Neutrophil (primary cell): ENCODE measurements at regions not wholly inside any gene's neighbourhood (a gene's known extent, or its start where the extent isn't known, plus 50 kb on each side); places are given as distances from the start of the nearest gene placed in this dataset.

Experiments used
- H3K27ac ChIP-seq: fragments of 200-600 bp; sonication (generic); 2 replicates; pipeline ENCODE4 v1.5.1; 2016; ENCODE audit warnings: mild to moderate bottlenecking, moderate library complexity
- H3K27me3 ChIP-seq: fragments of 200-600 bp; sonication (generic); 2 replicates; pipeline ENCODE4 v1.6.0; 2016; ENCODE audit warnings: mild to moderate bottlenecking
- H3K36me3 ChIP-seq: fragments of 200-600 bp; sonication (generic); 2 replicates; pipeline ENCODE4 v1.5.1; 2017
- H3K4me1 ChIP-seq, 2 experiments: fragments of 200-600 bp in 1 of 2; sonication (generic) in 1 of 2; 1 replicate in 1 of 2; 2 replicates in 1 of 2; pipeline versions ENCODE4 v1.5.1 to v1.6.1; 2013 to 2016; ENCODE audit warnings: low read depth in 1 of 2, low read length in 1 of 2, mild to moderate bottlenecking in 1 of 2, moderate library complexity in 1 of 2; ENCODE audit not compliant: control insufficient read depth in 1 of 2, insufficient read depth in 1 of 2
- H3K4me3 ChIP-seq, 2 experiments: fragments of 200-600 bp in 1 of 2; sonication (generic) in 1 of 2; 1 replicate in 1 of 2; 2 replicates in 1 of 2; pipeline ENCODE4 v1.5.1; 2013 to 2016; ENCODE audit warnings: low read depth in 1 of 2, low read length in 1 of 2, mild to moderate bottlenecking in 1 of 2, moderate library complexity in 1 of 2
- H3K9me3 ChIP-seq: fragments of 200-600 bp; sonication (generic); 2 replicates; pipeline ENCODE4 v1.5.1; 2016
- CTCF ChIP-seq: fragments of 200-600 bp; sonication (generic); IDR thresholded peaks from 2 replicates; pipeline ENCODE4 v1.5.1; 2016; ENCODE audit warnings: antibody characterized with exemption

DNA sequence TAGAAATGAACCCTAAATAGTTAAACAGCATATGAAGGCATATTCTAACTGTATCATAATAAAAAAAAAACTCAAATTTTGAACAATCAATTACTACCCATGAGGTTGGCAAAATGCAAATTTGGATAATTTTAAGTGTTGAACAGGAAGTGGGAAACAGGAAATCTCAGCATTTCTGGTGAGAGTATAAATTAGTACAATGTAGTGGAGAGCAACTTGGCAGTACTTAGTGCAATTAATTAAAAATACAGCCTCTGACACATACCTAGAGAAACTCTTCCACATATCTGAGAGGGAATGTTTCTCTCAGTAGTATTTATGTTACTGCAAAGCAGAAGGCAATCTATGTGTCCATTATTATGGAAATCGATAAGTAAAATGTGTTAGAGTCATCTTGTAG, 96.8 kb downstream of the TUSC7 start:
- Histone ChIP-seq H3K27me3 (no peaks in the 10 kb centered on the region), H3K4me3 (no peak overlapping the region), H3K27ac (no peak overlapping the region), H3K9me3 (no peaks in the 10 kb centered on the region), H3K4me1 (no peaks in the 10 kb centered on the region), H3K36me3 (no peaks in the 10 kb centered on the region)
- no peak for TF ChIP-seq CTCF

- H3K9me3 ChIP-seq = no peaks in the 10 kb centered on the region
- no peak overlapping the region for H3K4me3 ChIP-seq
- no peaks in the 10 kb centered on the region for H3K27me3 ChIP-seq
- no peak for TF ChIP-seq CTCF
- no peak overlapping the region for H3K27ac ChIP-seq
- H3K36me3 ChIP-seq = no peaks in the 10 kb centered on the region
- H3K4me1 ChIP-seq = no peaks in the 10 kb centered on the region
Measured at GRCh38 chr3:116808725-116809124, 99.1 kb downstream of the TUSC7 start.

DNA sequence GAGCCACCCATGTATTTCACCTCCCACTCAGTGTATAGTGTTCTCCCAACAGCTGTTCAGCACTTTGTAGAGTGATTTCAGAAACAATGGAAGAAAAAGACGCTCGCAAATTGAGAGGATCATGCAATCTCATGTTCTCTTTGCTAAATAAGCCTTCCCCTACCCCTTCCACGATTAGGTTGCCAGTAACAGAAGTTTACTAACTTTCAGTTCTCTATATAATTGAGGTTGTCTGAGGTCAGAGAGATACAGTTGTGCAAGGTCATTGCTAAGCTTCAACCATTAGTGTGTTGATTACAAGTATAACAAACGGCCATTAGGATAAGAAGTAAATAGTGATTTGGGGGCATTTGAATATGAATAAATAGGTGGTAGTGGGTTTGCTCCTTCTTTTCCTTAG, 99.6 kb downstream of the TUSC7 start:
- Histone ChIP-seq H3K4me1 (no peaks in the 10 kb centered on the region), H3K9me3 (no peaks in the 10 kb centered on the region), H3K36me3 (no peaks in the 10 kb centered on the region), H3K4me3 (no peak overlapping the region), H3K27ac (no peak overlapping the region), H3K27me3 (no peaks in the 10 kb centered on the region)
- TF ChIP-seq CTCF = no peak

- no peak for TF ChIP-seq CTCF
- Histone ChIP-seq H3K4me3 (no peak overlapping the region), H3K4me1 (no peaks in the 10 kb centered on the region), H3K9me3 (no peaks in the 10 kb centered on the region), H3K36me3 (no peaks in the 10 kb centered on the region), H3K27ac (no peak overlapping the region), H3K27me3 (no peaks in the 10 kb centered on the region)
Measured at GRCh38 chr3:116811754-116812153, 102.2 kb downstream of the TUSC7 start.

GRCh38 chr3:116812949-116813348, 103.4 kb downstream of the TUSC7 start:
- no peak overlapping the region for H3K4me3 ChIP-seq
- no peaks in the 10 kb centered on the region for H3K9me3 ChIP-seq
- no peak for TF ChIP-seq CTCF
- H3K4me1 ChIP-seq = no peaks in the 10 kb centered on the region
- H3K36me3 ChIP-seq = no peaks in the 10 kb centered on the region
- H3K27me3 ChIP-seq = no peaks in the 10 kb centered on the region
- no peak overlapping the region for H3K27ac ChIP-seq

DNA sequence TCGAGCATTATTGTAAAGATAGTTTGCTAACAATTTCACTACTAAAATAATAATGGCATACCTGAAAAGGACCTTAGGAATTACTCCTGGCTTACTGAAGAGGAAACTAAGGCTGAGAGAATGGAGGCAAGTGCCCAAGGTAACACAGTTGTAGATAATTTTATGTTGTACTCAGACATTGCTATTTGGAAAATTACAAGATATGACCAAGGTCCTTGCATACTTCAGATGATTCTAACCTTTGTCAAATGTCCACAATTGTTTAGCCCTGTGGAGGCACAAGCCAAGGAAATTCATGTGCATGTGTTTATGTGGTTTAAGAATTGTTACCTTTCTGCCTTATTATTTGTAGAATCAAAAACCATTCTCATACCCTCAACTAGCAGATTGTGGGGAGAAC, 105.7 kb downstream of the TUSC7 start:
- Histone ChIP-seq H3K27me3 (no peaks in the 10 kb centered on the region), H3K4me3 (no peak overlapping the region), H3K9me3 (no peaks in the 10 kb centered on the region), H3K36me3 (no peaks in the 10 kb centered on the region), H3K4me1 (no peaks in the 10 kb centered on the region), H3K27ac (no peak overlapping the region)
- TF ChIP-seq CTCF = no peak
